Bronchial epithelial cell (primary cell): ENCODE measurements at regions not wholly inside any gene's neighbourhood (a gene's known extent, or its start where the extent isn't known, plus 50 kb on each side); places are given as distances from the start of the nearest gene placed in this dataset.

ENCODE experiments used
- DNase-seq: peaks from one replicate; pipeline ENCODE4 v3.0.0-alpha.2; 2010; ENCODE audit warnings: low read depth
- FAIRE-seq: peaks from 2 replicates; lab custom pipeline; 2011; peaks lifted over from hg19 to GRCh38; lab: Jason Lieb, UNC
- H3K27me3 ChIP-seq: 2 replicates; pipeline ENCODE4 v1.5.1; 2011; ENCODE audit warnings: low read length; ENCODE audit not compliant: control insufficient read depth, insufficient read depth
- H3K36me3 ChIP-seq: 2 replicates; pipeline ENCODE4 v1.5.1; 2011; ENCODE audit warnings: low read length; ENCODE audit not compliant: control insufficient read depth, insufficient read depth
- H3K4me3 ChIP-seq: 2 replicates; pipeline ENCODE4 v1.5.1; 2011; ENCODE audit warnings: mild to moderate bottlenecking, low read depth, low read length, control low read depth
- CTCF ChIP-seq: IDR thresholded peaks from 2 replicates; pipeline ENCODE4 v1.5.1; 2011; ENCODE audit warnings: mild to moderate bottlenecking, moderate library complexity, low read length, control low read depth, inconsistent platforms; ENCODE audit not compliant: insufficient read depth, severe bottlenecking

GRCh38 chr3:106616556-106616955 lies 747.7 kb upstream of the CBLB start:
- H3K27me3 ChIP-seq: no peaks in the 10 kb centered on the region
- DNase-seq (no peak), FAIRE-seq (no peak)
- H3K4me3 ChIP-seq: no peak overlapping the region
- no peaks in the 10 kb centered on the region for H3K36me3 ChIP-seq
- TF ChIP-seq CTCF: no peak

GRCh38 chr3:106617276-106617675 lies 748.5 kb upstream of the CBLB start:
- no peak for TF ChIP-seq CTCF
- DNase-seq (no peak), FAIRE-seq (no peak)
- H3K4me3 ChIP-seq: no peak overlapping the region
- no peaks in the 10 kb centered on the region for H3K27me3 ChIP-seq
- H3K36me3 ChIP-seq: no peaks in the 10 kb centered on the region

GRCh38 chr3:106620646-106621045 lies 751.8 kb upstream of the CBLB start:
- Histone ChIP-seq H3K4me3 (no peak overlapping the region), H3K27me3 (no peaks in the 10 kb centered on the region), H3K36me3 (no peaks in the 10 kb centered on the region)
- TF ChIP-seq CTCF: no peak
- no peak for FAIRE-seq
- no peak for DNase-seq

- H3K4me3 ChIP-seq: no peak overlapping the region
- no peak for DNase-seq
- TF ChIP-seq CTCF: no peak
- no peaks in the 10 kb centered on the region for H3K27me3 ChIP-seq
- no peak for FAIRE-seq
- H3K36me3 ChIP-seq: no peaks in the 10 kb centered on the region
These were observed 753.1 kb upstream of the CCDC54 start for GRCh38 chr3:106624154-106624553.

GRCh38 chr3:106628407-106628806 lies 748.8 kb upstream of the CCDC54 start:
- FAIRE-seq: no peak
- Histone ChIP-seq H3K4me3 (no peak overlapping the region), H3K36me3 (no peaks in the 10 kb centered on the region), H3K27me3 (no peaks in the 10 kb centered on the region)
- peak; percentile 76 for DNase-seq
- peak; percentile 20 for TF ChIP-seq CTCF

- H3K4me3 ChIP-seq: no peak overlapping the region
- no peaks in the 10 kb centered on the region for H3K36me3 ChIP-seq
- H3K27me3 ChIP-seq: no peaks in the 10 kb centered on the region
- no peak for FAIRE-seq
- no peak for DNase-seq
- no peak for TF ChIP-seq CTCF
These were observed 747.9 kb upstream of the CCDC54 start for GRCh38 chr3:106629215-106629832.
